CD4-positive, alpha-beta T cell (primary cell): ENCODE measurements at regions not wholly inside any gene's neighbourhood (a gene's known extent, or its start where the extent isn't known, plus 50 kb on each side); places are given as distances from the start of the nearest gene placed in this dataset.

Experiments used
- ATAC-seq: fragments of 200-7000 bp; cut with Tn5 transposase; one replicate; pipeline ENCODE4 v1.10.0; 2022; ENCODE audit warnings: mild to moderate bottlenecking; ENCODE audit not compliant: poor library complexity
- CTCF ChIA-PET: fragments of 350-600 bp; sonication (Branson Sonifier 250); formaldehyde crosslinking; loops from one replicate; lab custom pipeline; 2021; ENCODE audit warnings: antibody characterized with exemption, inconsistent platforms; lab: Charles Lee
- POLR2A ChIA-PET: fragments of 350-600 bp; sonication (Branson Sonifier 250); formaldehyde crosslinking; loops from one replicate; lab custom pipeline; 2021; ENCODE audit warnings: antibody characterized with exemption, inconsistent platforms; lab: Charles Lee
- DNase-seq, 14 experiments: peaks; one replicate each; pipeline ENCODE4 v3.0.0-alpha.2; 2013 to 2020; ENCODE audit warnings: mixed read lengths in 2 of 14
- H3K27ac ChIP-seq, 2 donors: one replicate each; pipeline versions ENCODE4 v1.5.1 to v1.7.0; 2013; ENCODE audit warnings: low read length in 2 of 2, low read depth in 1 of 2, mild to moderate bottlenecking in 1 of 2
- H3K27me3 ChIP-seq, 2 experiments: 1 replicate in 1 of 2; 2 replicates in 1 of 2; pipeline versions ENCODE4 v1.6.1 to v1.7.0; 2013; ENCODE audit warnings: low read length in 2 of 2, control low read depth in 1 of 2, mild to moderate bottlenecking in 1 of 2, moderate library complexity in 1 of 2; ENCODE audit not compliant: insufficient read depth in 2 of 2, control insufficient read depth in 1 of 2
- H3K36me3 ChIP-seq: one replicate; pipeline ENCODE4 v1.6.1; 2013; ENCODE audit warnings: low read length, control low read depth; ENCODE audit not compliant: insufficient read depth
- H3K4me1 ChIP-seq: one replicate; pipeline ENCODE4 v1.6.1; 2013; ENCODE audit warnings: low read length, control low read depth; ENCODE audit not compliant: insufficient read depth
- H3K4me3 ChIP-seq: one replicate; pipeline ENCODE4 v1.5.1; 2013; ENCODE audit warnings: mild to moderate bottlenecking, low read length, moderate library complexity
- H3K9me3 ChIP-seq, 2 experiments: 1 replicate in 1 of 2; 2 replicates in 1 of 2; pipeline versions ENCODE4 v1.6.1 to v1.7.0; 2013; ENCODE audit warnings: low read length in 2 of 2, mild to moderate bottlenecking in 2 of 2, control low read depth in 1 of 2, moderate library complexity in 1 of 2; ENCODE audit not compliant: control insufficient read depth in 1 of 2, insufficient read depth in 1 of 2
- H3K27ac Mint-ChIP-seq: one replicate; pipeline ENCODE4 v1.8.0; 2020; ENCODE audit warnings: mixed read lengths
- H3K27me3 Mint-ChIP-seq: one replicate; pipeline ENCODE4 v1.8.0; 2021; ENCODE audit warnings: mixed read lengths
- H3K36me3 Mint-ChIP-seq: one replicate; pipeline ENCODE4 v1.8.0; 2021; ENCODE audit warnings: low read depth, mixed read lengths
- H3K4me1 Mint-ChIP-seq: one replicate; pipeline ENCODE4 v1.8.0; 2021; ENCODE audit warnings: low read depth, mixed read lengths
- H3K4me3 Mint-ChIP-seq: one replicate; pipeline ENCODE4 v1.8.0; 2020; ENCODE audit warnings: mild to moderate bottlenecking, mixed read lengths
- H3K9me3 Mint-ChIP-seq: one replicate; pipeline ENCODE4 v1.8.0; 2020; ENCODE audit warnings: mixed read lengths
- CTCF ChIP-seq: fragments of 200-600 bp; IDR thresholded peaks from one replicate; pipeline ENCODE4 v1.8.0; 2022; ENCODE audit warnings: antibody characterized with exemption, mild to moderate bottlenecking
- intact Hi-C, 2 experiments: fragments of 100-400 bp; cut with DNase I in 1 of 2; cut with micrococcal nuclease in 1 of 2; formaldehyde crosslinking; loops; one replicate each; pipeline versions ENCODE4 v1.15.1 to v1.9.0; 2023 to 2025; cut with DNase I, micrococcal nuclease

GRCh38 chr13:69389899-69390298 is 717.7 kb upstream of the ATXN8OS start:
- Histone ChIP-seq H3K4me1 (no peaks in the 10 kb centered on the region), H3K9me3 (peaks cover 0 to 4% of the 10 kb centered on the region in 2 experiments), H3K36me3 (no peaks in the 10 kb centered on the region), H3K27ac (no peak overlapping the region), H3K27me3 (no peaks in the 10 kb centered on the region), H3K4me3 (no peak overlapping the region)
- no peak for DNase-seq
- Mint-ChIP-seq H3K4me1 (no peaks in the 10 kb centered on the region), H3K9me3 (peaks cover 17% of the 10 kb centered on the region), H3K36me3 (no peaks in the 10 kb centered on the region), H3K27me3 (no peaks in the 10 kb centered on the region), H3K4me3 (no peak overlapping the region), H3K27ac (no peak overlapping the region)
- intact Hi-C loops, result no loop called here
- POLR2A ChIA-PET, result no interaction called here
- TF ChIP-seq CTCF, result no peak
- CTCF ChIA-PET, result no interaction called here
- no peak for ATAC-seq

GRCh38 chr13:69373747-69374425 is 733.7 kb upstream of the ATXN8OS start:
- Histone ChIP-seq H3K36me3 (no peaks in the 10 kb centered on the region), H3K4me1 (no peaks in the 10 kb centered on the region), H3K27ac (no peak overlapping the region), H3K9me3 (peaks cover 0 to 6% of the 10 kb centered on the region in 2 experiments), H3K4me3 (no peak overlapping the region), H3K27me3 (no peaks in the 10 kb centered on the region)
- CTCF ChIA-PET, result no interaction called here
- Mint-ChIP-seq H3K4me1 (no peaks in the 10 kb centered on the region), H3K36me3 (no peaks in the 10 kb centered on the region), H3K27ac (no peak overlapping the region), H3K27me3 (no peaks in the 10 kb centered on the region), H3K4me3 (no peak overlapping the region), H3K9me3 (peaks cover 5% of the 10 kb centered on the region)
- no peak for TF ChIP-seq CTCF
- intact Hi-C loops, result no loop called here
- ATAC-seq, result no peak
- no peak for DNase-seq
- POLR2A ChIA-PET, result no interaction called here

GRCh38 chr13:69363360-69363759 is 744.3 kb upstream of the ATXN8OS start:
- Mint-ChIP-seq H3K27ac (no peak overlapping the region), H3K9me3 (peaks cover 19% of the 10 kb centered on the region), H3K4me3 (no peak overlapping the region), H3K4me1 (no peaks in the 10 kb centered on the region), H3K36me3 (no peaks in the 10 kb centered on the region), H3K27me3 (no peaks in the 10 kb centered on the region)
- ChIA-PET POLR2A (no interaction called here), CTCF (no interaction called here)
- DNase-seq (no peak), ATAC-seq (no peak)
- H3K27ac ChIP-seq, result no peak overlapping the region
- TF ChIP-seq CTCF, result no peak
- intact Hi-C loops, result no loop called here
- H3K4me3 ChIP-seq, result no peak overlapping the region
- H3K9me3 ChIP-seq, result peaks cover 0 to 4% of the 10 kb centered on the region in 2 experiments
- H3K27me3 ChIP-seq, result no peaks in the 10 kb centered on the region
- no peaks in the 10 kb centered on the region for H3K4me1 ChIP-seq
- H3K36me3 ChIP-seq, result no peaks in the 10 kb centered on the region
